GM19463 (cell line): ENCODE measurements at regions not wholly inside any gene's neighbourhood (a gene's known extent, or its start where the extent isn't known, plus 50 kb on each side); places are given as distances from the start of the nearest gene placed in this dataset.
"Not testable (repeated sequence)": the region's sequence is repeated elsewhere in the genome, so short reads cannot be mapped to it uniquely, and the experiment has no call there.

Source experiments
- ATAC-seq: cut with Tn5 transposase; IDR thresholded peaks from one replicate; pipeline ENCODE4 v1.9.1; 2021; ENCODE audit warnings: mild to moderate bottlenecking, moderate library complexity; ENCODE audit not compliant: unreplicated experiment

DNA sequence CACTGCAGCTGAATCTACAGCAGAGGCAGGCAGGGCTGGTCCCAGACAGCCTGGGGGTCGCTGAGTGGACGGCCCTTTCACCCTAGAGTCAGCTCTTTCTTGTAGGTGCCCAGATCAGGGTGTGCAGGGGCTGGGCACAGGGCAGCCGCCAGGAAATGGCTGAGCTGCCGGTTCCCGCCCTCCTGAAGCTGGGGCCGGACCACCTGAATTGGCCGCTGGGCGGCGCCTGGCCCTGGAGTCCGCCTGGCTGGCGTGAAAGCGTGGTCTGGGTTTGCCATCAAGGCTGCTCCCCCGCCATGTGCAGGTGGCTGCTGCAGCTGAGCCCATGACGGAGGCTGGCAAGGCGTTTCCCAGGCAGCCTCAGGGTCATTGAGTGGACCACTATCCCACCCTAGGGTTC lies 85.7 kb downstream of the POTEM start:
- not testable (repeated sequence) for ATAC-seq

DNA sequence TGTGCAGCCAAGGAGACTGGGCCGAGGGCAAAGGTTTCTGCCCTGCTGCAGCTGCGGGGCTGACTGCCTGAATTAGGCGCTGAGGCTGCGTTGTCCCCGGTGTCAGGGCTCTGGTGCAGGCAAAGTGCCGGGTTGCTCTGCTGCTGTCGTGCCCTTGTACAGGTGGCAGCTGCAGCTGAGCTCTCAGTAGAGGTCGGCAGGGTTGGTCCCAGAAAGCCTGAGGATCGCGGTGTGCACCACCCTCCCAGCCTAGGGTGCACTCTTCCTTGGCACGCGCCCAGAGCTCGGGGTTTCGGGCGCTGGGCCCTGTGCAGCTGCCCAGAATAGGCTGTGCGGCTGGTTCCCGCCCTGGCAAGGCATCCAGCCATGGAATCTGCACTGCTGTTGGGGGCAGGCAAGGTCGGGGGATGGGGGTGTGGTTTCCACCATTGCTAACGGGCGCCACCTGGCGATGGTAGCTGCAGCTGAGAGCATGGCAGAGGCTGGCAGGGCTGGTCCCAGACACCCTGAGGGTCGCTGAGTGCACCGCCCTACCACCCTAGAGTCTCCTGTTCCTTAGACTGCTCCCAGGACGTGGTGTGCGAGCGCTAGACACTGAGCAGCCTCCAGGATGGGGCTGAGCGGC lies 86.3 kb downstream of the POTEM start:
- not testable (repeated sequence) for ATAC-seq

DNA sequence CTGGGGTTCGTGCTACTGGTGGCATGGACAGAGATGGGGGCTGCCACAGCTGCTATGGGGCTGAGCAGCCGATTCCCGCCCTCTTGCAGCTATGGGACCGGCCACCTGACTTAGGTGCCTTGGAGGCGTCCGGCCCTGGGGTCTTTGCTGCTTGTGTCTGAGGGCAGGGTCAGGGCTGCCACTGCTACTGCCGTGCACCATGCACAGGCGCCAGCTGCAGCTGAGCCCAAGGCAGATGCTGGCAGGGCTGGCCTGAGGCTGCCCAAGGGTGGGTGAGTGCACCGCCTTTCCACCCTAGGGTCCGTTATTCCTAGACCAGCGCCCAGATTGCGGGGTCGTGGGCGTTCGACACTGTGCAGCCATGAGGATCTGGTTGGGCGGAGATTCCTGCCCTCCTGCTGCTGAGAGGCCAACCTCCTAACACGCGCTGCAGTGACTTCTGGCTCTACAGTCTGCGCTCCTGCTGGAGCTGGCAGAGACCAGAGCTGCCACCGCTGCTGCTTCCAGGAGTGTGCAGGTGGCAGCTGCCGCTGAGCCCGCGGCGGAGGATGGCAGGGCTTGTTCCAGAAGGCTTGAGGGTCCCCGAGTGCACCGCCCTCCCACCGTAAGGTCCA lies 87.0 kb downstream of the POTEM start:
- not testable (repeated sequence) for ATAC-seq

DNA sequence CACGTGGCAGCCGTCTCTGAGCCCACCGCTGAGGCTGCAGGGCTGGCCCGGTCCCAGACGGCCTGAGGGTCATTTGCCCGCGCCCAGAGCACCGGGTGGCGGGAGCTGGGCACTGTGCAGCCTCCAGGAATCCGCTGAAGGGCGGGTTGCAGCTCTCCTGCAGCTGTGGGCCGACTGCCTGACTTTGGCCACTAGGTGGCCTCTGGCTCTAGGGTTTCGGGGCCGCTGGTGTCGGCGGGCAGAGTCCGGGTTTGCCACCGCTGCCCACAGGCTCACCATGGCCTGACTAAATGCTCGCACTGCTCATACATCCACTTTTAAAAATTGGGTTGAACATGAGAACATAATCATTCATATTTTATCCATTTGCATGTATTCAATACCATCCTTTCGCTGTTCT lies 87.7 kb downstream of the POTEM start:
- not testable (repeated sequence) for ATAC-seq

DNA sequence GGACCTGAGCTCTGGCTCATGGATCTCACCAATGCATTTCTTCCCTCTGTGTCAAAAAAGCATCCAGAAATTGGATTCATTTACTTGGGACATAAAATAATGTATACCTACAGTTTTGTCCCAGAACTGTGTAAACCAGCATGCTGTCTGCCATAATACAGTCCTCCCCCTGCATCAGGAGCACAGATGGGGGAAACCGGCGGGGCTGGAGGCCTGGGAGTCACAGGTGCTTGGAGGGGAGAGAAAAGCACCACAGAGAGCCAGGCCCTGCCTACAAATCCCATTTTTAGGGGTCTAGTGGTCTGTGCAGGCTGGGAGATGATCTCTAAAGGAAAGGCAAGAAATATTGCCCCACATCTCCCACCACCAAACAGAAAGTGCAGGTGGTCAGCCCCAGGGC lies 91.8 kb downstream of the POTEM start:
- ATAC-seq = not testable (repeated sequence)

DNA sequence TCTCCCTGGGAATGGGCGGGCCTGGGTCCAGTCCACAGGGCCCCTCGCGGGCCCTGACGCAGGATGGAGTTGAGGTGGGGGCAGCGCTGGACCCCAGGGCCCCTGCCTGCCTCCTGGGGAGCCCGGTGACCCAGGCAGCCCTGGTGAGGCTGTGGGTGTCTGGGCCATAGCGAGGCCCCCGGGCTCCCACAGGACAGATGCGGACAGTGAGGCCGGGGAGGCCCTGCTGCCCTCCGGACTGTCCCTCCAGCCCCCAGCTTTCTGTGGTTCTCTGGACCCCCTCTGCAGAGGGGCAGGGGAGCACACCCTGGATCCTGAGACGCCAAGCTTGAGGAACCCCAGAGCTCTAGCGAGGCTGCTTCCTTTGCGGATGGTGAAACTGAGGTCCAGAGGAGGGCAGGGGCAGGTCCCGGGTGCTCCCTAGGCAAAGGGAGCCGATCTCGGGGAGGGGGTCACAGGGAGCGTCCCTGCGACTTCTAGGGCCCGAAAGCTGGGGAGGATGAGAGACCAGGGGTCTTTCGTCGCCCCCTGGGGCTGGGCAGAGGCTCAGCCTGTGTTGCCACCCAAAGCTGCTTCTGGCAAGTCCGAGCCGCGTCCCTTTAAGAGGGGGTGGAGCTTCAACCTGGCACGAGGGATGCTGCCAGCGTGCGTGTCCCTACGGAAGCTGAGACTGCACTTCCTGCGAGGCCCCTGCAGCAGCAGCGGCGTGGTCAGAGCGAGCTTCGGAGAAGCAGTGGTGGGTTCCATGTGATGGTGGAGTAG lies 94.6 kb downstream of the POTEM start:
- peak; percentile 90 for ATAC-seq

DNA sequence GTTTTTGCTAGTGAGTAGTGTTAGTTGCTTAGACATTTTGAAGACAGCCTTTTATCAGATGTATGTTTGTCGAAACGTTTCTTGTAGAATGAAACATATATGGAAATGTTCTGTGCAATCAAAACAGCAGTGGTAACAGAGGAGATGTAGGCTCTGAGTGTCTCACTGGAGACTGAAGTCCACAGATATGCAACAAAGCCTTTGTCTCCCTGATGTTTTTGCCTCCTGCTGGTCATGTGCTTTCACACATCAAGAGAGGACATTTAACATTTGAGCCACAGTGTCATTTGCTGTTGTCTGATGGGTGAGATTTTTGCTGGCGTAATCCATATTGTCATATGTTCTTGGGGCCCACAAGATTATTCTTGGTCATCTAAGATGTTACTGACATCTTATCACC lies 101.7 kb downstream of the POTEM start:
- not testable (repeated sequence) for ATAC-seq

DNA sequence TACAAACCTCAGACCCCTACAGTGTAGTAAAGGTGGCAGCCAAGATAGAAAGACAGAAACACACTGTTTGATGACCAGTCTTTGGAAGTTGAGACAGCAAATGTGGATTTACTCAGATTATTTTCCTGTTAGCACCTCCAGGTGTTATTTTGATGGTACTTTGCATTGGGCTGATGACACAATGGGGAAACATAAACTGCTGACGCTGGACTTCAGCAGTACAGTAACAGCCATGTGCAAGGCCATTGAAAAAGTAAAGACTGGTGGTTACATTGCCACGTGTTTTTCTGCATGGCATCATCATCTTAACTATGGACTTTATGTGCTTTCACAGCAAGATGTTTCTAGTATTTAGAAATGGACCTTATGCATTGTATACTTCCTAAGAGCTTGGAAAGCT lies 105.3 kb downstream of the POTEM start:
- ATAC-seq = not testable (repeated sequence)

DNA sequence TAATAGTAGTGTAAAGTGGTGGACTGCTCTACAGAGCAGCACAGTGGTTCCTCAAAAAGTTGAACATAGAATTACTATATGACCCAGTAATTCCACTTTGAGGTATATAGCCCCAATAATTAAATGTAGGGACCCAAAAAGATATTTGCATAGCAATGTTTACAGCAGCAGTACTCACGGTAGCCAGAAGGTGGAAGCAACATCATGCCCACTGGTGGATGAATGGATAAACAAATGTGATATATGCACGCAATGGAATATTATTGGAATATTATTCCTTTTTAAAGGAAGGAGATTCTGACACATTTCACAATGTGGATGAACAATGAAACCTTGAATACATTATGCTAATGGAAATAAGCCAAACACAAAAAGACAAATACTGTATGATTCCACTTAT lies 121.4 kb downstream of the POTEM start:
- ATAC-seq = not testable (repeated sequence)

DNA sequence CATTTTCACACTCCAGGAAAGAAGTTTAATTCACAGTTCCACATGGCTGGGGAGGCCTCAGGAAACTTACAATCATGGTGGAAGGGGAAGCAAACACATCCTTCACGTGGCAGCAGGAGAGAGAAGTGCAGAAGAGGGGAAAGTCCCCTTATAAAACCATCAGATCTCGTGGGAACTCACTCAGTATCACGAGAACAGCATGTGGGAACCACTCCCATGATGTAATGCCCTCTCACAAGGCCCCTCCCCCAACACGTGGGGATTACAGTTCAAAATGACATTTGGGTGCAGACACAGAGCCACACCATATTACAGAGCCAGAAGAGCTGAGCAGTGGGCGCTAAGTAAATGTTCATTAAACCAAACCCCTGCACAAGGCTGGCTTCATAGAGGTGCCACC lies 126.0 kb downstream of the POTEM start:
- not testable (repeated sequence) for ATAC-seq

DNA sequence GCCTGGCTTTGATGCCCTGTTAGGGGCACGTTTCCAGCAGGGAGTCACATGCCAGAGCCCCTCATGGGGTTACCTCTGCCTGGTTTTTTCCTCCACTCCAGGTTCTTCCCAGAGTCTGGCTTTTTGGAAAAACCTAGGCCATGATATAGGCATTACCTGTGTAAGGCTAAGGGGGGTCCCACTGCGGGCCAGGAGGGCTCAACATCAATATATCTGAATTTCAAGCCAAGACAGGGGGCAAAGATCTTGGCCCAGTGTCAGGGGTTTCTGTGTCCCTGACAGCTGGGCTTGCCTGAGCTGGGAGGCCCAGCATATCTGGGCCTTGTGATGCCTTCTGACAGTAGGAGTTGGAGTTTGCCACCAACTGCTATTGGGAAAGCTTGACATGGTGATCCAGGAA lies 127.5 kb downstream of the POTEM start:
- not testable (repeated sequence) for ATAC-seq

DNA sequence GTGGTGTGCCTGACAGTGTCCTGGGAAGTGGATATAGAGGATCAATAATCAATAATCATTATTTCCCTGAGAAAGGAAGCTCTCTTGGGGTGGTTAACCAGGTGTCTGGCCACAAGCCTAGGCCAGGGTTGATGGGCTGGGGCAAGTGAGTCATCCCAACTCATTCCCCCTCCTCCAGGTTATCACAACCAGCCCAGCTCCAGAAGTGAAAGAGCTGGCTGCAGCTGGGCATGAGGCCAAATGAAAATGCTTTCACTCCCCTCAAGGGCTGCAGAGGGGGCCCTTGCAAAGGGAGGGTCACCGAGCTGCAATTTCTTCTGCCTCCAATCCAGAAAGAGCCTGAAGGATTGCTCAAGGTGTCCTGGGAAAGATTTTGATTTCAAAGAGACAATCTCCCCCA lies 127.9 kb downstream of the POTEM start:
- ATAC-seq = not testable (repeated sequence)

DNA sequence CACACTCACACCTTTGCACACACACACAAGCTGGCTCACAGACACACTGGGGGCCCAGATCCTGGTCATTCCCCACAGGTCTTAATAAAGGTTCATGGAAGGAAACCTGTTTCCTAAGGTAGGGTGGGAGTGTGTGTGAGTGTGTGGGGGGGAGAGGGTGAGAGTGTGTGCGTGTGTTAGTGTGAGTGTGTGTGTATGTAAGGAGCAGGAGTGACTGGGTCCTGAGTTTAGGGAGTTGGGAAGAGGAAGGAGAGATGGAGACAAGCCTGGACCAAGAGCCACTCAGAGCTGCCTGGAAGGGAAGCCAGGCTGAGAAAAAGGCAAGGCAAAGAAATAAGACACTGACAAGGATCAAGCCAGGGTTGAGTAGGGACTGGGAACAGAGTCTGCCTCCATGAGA lies 129.2 kb downstream of the POTEM start:
- ATAC-seq = not testable (repeated sequence)

DNA sequence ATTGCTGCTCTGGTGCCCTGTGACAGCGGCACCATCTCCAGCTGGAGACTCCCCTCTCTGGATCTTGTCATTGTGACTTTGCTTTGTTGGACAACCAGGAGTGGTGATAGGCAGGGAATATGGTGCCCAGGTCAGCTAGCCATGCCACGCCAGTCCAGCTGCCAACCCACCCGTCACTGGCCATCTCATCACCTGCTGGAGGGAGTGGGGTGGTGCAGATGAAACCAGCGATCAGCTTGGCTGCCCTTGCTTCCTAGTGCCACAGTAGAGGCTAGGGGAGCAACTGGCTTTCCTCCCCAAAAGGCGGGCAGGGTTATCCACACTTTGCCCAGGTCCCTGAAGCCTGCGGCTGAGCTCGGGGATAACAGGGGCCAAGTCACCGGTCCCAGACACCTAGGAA lies 129.6 kb downstream of the POTEM start:
- not testable (repeated sequence) for ATAC-seq

DNA sequence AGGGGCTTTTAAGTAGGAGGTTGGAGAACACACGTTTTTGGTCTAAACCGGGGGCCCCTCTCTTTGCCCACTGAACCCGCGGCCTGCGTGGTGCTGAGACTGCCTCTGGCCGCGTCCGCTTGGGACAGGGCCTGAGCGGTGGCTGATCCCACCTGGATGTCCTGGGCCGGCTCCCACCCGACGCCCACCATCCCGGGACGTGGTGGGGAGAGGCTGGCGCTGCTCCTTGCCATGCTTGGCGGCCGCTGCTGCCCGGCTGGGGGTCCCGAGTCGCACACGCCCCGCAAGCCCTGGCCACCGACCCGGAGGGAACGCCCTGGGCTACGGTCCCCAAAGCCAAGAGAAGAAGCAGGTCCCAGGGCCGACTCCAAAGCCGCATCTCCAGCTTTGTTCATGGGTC lies 130.1 kb downstream of the POTEM start:
- not testable (repeated sequence) for ATAC-seq

DNA sequence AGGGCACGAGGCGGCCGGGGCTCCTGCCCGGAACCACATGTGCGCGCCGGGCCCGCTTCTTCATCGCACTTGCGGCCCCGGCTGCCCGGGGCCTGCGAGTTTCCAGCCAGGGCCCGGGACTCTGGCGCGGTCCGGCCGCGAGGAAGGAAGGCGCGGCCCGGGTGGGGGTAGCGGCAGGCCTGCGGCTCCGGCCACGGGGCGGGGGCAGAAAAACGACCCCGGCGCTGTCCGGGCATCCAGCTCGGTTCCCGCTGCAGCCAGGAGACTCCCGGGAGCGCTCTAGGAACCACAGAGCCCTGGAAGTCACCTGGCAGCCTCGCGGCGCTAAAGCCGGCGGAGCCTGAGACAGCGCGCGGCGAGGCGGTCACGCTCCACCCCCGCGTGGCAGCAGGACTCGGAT lies 130.5 kb downstream of the POTEM start:
- ATAC-seq = not testable (repeated sequence)

DNA sequence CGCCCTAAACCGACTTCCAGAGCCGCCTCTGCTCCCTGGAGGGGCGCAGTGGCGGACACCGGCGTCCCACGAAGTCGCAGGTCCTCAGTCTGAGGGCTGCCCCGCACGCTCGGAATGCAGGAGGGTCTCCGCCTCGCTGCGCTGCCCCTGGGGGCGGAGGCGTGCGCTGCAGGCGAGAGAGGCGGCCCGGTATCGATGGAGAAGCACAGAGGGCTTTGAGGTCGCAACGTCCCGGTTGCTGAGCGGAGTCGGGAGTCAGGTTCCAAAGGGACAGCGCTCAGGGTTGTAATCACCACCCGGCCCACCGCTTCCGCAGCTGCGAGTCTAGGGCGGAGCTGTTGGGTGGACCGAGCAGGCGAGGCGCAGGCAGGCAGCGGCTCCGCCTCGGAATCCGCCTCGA lies 131.0 kb downstream of the POTEM start:
- ATAC-seq = not testable (repeated sequence)

DNA sequence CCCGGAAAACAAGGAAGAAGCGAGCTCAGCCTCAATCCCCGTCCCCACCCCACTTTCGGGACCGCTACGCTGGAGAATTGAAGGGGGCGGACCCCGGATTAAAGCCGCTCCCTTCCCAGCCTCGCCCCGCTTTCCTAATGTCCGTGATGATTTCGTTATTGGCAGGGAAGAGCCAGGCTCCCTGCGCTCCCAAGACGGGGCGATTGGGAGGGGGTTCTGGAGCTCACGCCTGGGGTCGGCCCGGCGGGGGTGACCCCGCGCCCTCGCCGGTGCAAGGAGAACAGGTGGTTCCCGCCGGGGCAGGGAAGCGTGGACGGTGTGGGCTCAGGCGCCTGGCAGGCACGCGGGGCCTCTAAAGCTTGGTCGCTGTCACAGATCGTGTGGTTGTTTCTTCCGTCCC lies 131.5 kb downstream of the POTEM start:
- ATAC-seq = not testable (repeated sequence)

DNA sequence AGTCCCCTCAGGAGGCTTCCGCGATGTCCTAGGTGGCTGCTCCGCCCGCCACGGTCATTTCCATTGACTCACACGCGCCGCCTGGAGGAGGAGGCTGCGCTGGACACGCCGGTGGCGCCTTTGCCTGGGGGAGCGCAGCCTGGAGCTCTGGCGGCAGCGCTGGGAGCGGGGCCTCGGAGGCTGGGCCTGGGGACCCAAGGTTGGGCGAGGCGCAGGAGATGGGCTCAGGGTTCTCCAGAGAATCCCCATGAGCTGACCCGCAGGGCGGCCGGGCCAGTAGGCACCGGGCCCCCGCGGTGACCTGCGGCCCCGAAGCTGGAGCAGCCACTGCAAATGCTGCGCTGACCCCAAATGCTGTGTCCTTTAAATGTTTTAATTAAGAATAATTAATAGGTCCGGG lies 132.1 kb downstream of the POTEM start:
- ATAC-seq = not testable (repeated sequence)

DNA sequence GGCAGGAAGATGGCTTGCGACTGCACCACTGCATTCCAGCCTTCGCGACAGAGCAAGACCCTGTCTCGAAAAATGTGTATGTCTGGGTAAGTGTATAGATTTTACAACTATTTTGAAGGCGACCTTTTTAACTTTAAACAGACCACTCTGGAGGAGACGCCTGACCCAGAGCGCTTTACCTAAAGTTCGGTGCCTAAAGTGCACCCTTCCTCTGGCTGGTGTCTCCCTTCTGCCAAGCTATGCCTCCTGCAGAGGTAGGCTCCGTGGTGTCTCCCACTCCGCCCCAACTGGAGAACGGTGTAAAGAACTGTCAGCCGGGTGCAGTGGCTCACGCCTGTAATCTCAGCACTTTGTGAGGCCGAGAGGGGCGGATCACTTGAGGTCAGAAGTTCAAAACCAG lies 132.7 kb downstream of the POTEM start:
- ATAC-seq = not testable (repeated sequence)

DNA sequence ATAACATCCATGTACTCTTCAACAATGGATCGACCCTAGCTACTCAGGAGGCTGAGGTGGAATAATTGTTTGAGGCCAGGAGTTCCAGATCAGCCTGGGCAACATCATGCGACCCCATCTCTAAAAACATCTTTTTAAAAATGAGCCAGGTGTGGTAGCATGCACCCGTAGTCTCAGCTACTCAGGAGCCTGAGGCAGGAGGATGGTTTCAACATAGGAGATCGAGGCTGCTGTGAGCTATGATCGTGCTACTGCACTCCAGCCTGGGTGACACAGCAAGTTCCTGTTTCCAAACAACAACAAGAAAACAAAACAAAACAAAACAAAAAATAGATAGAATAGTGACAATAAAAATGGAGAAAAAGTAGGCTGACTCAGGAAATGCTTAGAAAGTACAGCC lies 138.3 kb downstream of the POTEM start:
- not testable (repeated sequence) for ATAC-seq

DNA sequence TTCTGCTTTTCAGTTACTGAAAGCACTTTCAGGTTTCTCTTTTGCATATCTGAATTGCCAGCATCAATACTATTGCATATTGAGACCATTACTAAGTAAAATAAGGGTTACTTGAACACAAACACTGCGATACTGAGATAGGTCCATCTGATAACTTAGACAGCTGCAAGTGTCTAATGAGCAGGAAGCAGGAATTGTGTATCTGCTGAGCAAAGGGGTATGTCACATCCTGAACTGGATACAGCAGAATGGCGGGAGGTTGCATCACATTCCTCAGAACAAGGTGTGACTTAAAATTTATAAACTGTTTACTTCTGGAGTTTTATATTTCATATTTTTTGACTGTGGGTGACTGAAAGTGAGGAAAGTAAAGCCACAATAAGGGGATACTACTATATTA lies 142.7 kb downstream of the POTEM start:
- not testable (repeated sequence) for ATAC-seq
